Pancreas (tissue), 10 donors: ENCODE measurements at regions not wholly inside any gene's neighbourhood (a gene's known extent, or its start where the extent isn't known, plus 50 kb on each side); places are given as distances from the start of the nearest gene placed in this dataset.

Experiments
- ATAC-seq, 4 donors: fragments of 200-7000 bp; cut with Tn5 transposase; one replicate each; pipeline versions ENCODE4 v1.8.0 to v1.9.1; 2020; ENCODE audit warnings: mild to moderate bottlenecking in 4 of 4, moderate library complexity in 4 of 4
- DNase-seq, 6 donors: peaks; one replicate each; pipeline ENCODE4 v3.0.0-alpha.2; 2020
- FAIRE-seq: peaks from 2 replicates; lab custom pipeline; 2012; peaks lifted over from hg19 to GRCh38; lab: Jason Lieb, UNC
- H3K27ac ChIP-seq, 4 donors: fragments of 200-600 bp; sonication (generic); 1 replicate in 3 of 4; 2 replicates in 1 of 4; pipeline versions ENCODE4 v1.5.0 to v1.8.0; 2020
- H3K27me3 ChIP-seq, 4 donors: fragments of 200-600 bp; one replicate each; pipeline ENCODE4 v1.8.0; 2021
- H3K36me3 ChIP-seq, 3 donors: fragments of 200-600 bp; sonication (generic) in 1 of 3; one replicate each; pipeline versions ENCODE4 v1.5.0 to v1.8.0; 2020 to 2021
- H3K4me1 ChIP-seq, 3 donors: fragments of 200-600 bp; one replicate each; pipeline ENCODE4 v1.8.0; 2021
- H3K4me3 ChIP-seq, 4 donors: fragments of 200-600 bp; sonication (generic) in 2 of 4; one replicate each; pipeline versions ENCODE4 v1.5.0 to v1.8.0; 2020 to 2021
- H3K9me3 ChIP-seq, 4 donors: fragments of 200-600 bp; one replicate each; pipeline ENCODE4 v1.8.0; 2021
- WGBS, 2 donors: extraction: QIAGEN DNeasy Blood & Tissue Kit; methylation state at CpG; one replicate each; pipeline ENCODE4 v1.1.7; 2013; 5-methylcytosine and 5-hydroxymethylcytosine counted together
- intact Hi-C, 3 donors: fragments of 100-400 bp; cut with DNase I; formaldehyde crosslinking; loops; one replicate each; pipeline versions ENCODE4 v1.11.1 to v1.14.2; 2022
- TF ChIP-seq, protein P1 (sequence below), 4 donors: fragments of 200-600 bp; sonication (generic) in 3 of 4; IDR thresholded peaks; one replicate each; pipeline versions ENCODE4 v1.5.0 to v1.8.0; 2021; ENCODE audit warnings: antibody characterized with exemption in 4 of 4
- donor health status: healthy with polysubstance abuse.
- donor health status: DM: no; HTN: no; CAD: no; lungs with moderate emphysema.
- donor health status: DM: no; HTN: no; CAD: no.
- donor health status: control.
- donor health status: control.
- donor health status: Bipolar disorder and iron deficiency.
- donor health status: DM: yes; HTN: yes; CAD: no.
- donor health status: DM: no; HTN: no; CAD: no.
- donor health status: DM: no; HTN: no; CAD: no.
- donor health status: DM: yes; HTN: yes; CAD: no.

DNA sequence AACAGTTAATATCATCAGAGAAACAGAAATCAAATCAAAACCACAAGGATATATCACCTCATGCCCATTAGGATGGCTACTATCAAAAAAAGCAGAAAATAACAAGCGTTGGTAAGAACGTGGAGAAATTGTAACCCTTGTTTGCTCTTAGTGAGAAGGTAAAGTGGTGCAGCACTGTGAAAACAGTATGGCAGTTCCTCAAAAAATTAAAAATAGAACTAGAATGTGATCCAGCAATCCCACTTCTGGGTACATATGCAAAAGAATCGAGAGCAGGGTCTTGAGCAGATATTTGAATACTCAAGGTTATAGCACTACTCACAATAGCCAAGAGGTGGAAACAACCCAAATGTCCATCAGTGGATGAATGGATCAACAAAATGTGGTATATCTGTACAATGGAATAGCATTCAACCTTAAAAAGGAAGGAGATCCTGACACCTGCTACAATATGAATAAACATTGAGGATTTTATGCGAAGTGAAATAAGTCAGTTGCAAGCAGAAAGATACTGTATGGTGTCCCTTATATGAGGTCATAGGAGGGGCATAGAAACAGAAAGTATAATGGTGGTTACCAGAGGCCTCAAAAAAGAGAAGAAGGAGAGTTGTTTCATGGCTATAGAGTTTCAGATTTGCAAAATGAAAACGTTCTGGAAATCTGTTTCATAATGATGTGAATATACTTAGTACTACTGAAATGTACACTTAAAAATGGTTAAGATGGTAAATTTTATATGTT, 131.0 kb upstream of the EEA1 start:
- no peak overlapping the region for H3K4me3 ChIP-seq
- TF ChIP-seq, protein P1, sequence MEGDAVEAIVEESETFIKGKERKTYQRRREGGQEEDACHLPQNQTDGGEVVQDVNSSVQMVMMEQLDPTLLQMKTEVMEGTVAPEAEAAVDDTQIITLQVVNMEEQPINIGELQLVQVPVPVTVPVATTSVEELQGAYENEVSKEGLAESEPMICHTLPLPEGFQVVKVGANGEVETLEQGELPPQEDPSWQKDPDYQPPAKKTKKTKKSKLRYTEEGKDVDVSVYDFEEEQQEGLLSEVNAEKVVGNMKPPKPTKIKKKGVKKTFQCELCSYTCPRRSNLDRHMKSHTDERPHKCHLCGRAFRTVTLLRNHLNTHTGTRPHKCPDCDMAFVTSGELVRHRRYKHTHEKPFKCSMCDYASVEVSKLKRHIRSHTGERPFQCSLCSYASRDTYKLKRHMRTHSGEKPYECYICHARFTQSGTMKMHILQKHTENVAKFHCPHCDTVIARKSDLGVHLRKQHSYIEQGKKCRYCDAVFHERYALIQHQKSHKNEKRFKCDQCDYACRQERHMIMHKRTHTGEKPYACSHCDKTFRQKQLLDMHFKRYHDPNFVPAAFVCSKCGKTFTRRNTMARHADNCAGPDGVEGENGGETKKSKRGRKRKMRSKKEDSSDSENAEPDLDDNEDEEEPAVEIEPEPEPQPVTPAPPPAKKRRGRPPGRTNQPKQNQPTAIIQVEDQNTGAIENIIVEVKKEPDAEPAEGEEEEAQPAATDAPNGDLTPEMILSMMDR (IDR thresholded peaks at IDR 0.05) = no peak
- intact Hi-C loops = no loop called here
- H3K36me3 ChIP-seq = no peaks in the 10 kb centered on the region
- no peak for DNase-seq
- WGBS, 2 donors = 77 to 82% methylated on average over 5 of the region's 5 CpGs
- no peak overlapping the region for H3K27ac ChIP-seq
- ATAC-seq = peak in 2 of 4 donors; percentile 32 to 46
- FAIRE-seq = no peak
- no peaks in the 10 kb centered on the region for H3K4me1 ChIP-seq
- no peaks in the 10 kb centered on the region for H3K27me3 ChIP-seq
- no peaks in the 10 kb centered on the region for H3K9me3 ChIP-seq

DNA sequence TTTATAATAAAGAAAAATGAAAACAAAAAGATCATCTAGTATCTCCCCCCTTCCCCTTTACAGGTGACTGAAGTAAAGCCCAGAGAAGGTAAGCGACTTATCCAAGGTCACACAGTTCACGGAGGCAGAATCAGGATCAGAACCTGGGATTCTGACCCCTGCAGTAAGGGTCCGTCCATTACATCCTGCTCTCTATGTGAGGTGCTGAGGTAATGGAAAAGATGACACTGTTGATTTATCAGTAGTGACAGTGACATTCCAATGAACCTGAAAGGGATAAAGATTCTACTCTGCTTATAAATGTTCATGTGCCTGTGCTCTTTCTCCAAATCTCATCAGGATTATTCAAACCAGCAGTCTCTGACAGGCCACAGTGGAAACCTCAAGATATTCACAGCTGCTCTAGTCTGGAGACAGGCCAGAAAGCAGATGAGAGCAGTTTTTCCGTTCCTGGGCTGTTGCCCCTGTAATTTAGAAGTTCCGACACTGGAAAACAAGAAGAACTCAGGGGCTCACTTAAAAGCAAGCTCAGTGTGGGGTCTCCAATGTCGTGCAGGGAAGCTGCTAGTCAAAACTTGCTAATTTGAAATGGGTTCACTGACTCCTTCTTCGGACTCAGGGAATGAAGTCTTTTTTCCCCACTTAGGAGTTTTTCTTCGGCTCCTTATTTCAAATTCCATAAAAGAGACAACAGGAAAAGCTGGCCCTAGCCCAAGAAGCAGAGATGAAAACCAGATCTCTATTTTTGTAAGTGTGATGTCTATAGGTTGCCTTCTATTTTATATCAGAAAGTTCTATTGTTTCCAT, 131.8 kb upstream of the EEA1 start:
- Histone ChIP-seq H3K27ac (no peak overlapping the region), H3K4me3 (no peak overlapping the region), H3K36me3 (no peaks in the 10 kb centered on the region), H3K4me1 (no peaks in the 10 kb centered on the region), H3K27me3 (no peaks in the 10 kb centered on the region), H3K9me3 (no peaks in the 10 kb centered on the region)
- intact Hi-C loops = no loop called here
- no peak for FAIRE-seq
- no peak for DNase-seq
- 56 to 58% methylated on average over 8 of the region's 8 CpGs for WGBS, 2 donors
- TF ChIP-seq, protein P1 (IDR thresholded peaks at IDR 0.05) = no peak
- peak in 1 of 4 donors; percentile 46 for ATAC-seq

DNA sequence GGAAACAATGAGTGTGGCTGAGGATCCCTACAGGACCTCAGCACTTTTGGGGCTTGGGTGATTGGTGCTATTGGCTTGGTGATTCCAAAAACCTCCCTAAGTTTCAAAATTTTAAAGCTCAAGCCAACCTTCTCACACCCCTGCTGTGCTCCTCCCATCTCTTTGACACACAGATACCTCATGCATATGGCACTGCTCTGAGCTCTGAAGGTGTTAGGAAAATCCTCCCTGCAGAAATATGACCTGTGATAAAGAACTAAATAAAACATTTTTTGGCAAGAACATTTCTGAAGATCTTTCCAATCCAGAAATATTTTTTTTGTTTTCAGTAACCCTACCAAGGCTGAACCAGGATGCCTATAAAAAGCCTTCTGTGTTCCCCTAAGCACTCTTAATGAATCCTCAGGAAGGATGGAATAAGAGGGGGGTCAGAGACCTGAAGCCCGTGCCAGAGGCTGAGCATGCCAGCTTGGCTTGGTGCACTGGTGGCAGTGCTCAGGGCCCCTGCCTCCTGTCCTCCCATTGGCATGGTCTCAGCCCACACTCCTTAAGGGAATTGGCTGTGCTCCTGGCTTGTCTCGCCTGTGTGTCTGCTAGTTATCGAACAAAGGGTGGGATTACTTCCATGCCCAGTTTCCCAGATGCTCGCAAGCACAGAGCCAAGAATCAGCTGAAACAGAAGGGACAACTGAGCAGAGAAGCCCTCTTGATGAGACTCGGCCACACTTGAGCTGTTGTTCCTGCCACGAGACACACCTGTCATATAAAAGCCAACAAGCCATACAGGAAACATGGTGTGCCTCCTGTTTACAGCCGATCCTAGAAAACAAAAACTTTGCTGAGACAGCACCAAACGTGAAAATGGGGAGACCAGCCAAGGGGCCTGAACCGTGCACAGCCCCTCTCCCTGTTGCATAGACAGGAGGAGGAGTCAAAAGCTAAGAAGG, 132.7 kb upstream of the EEA1 start:
- Histone ChIP-seq H3K4me1 (no peaks in the 10 kb centered on the region), H3K36me3 (no peaks in the 10 kb centered on the region), H3K27me3 (no peaks in the 10 kb centered on the region), H3K27ac (no peak overlapping the region), H3K4me3 (no peak overlapping the region), H3K9me3 (no peaks in the 10 kb centered on the region)
- FAIRE-seq = no peak
- ATAC-seq = no peak
- no peak for DNase-seq
- 67 to 73% methylated on average over 9 of the region's 9 CpGs for WGBS, 2 donors
- intact Hi-C loops = no loop called here
- TF ChIP-seq, protein P1 (IDR thresholded peaks at IDR 0.05) = no peak

DNA sequence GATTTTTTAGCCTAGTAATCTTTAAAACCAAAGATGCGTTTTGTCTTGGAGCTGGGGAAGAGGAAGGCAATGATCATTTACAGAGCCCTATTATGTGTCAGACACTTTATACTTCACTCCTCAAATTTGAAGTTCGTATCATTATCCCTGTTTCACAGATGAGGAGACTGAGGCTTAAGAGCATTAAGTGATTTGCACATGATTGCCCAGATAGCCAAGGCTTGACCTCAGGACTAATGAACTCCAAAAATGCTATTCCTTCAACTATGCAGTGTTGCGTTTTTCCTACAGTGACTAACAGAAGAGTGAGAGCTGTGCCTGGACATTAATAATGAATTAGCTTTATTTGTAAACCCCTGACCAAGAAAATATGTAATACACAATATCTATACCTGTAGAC, 136.8 kb upstream of the EEA1 start:
- TF ChIP-seq, protein P1 (IDR thresholded peaks at IDR 0.05) = no peak
- DNase-seq (no peak), ATAC-seq (no peak), FAIRE-seq (no peak)
- no peaks in the 10 kb centered on the region for H3K27me3 ChIP-seq
- 70 to 85% methylated on average over 3 of the region's 3 CpGs for WGBS, 2 donors
- H3K9me3 ChIP-seq = no peaks in the 10 kb centered on the region
- H3K4me3 ChIP-seq = no peak overlapping the region
- no peaks in the 10 kb centered on the region for H3K4me1 ChIP-seq
- no peaks in the 10 kb centered on the region for H3K36me3 ChIP-seq
- intact Hi-C loops = no loop called here
- H3K27ac ChIP-seq = no peak overlapping the region
